WERI-Rb-1 (cell line): ENCODE measurements at regions not wholly inside any gene's neighbourhood (a gene's known extent, or its start where the extent isn't known, plus 50 kb on each side); places are given as distances from the start of the nearest gene placed in this dataset.
"Not testable (repeated sequence)": the region's sequence is repeated elsewhere in the genome, so short reads cannot be mapped to it uniquely, and the experiment has no call there.

ENCODE experiments used
- DNase-seq: peaks from one replicate; pipeline ENCODE4 v3.0.0-alpha.2; 2020
- H3K27ac ChIP-seq: fragments of 250-450 bp; sonication (Bioruptor Pico); 2 replicates; pipeline ENCODE4 v1.5.1; 2020; ENCODE audit warnings: mild to moderate bottlenecking, moderate library complexity
- H3K27me3 ChIP-seq: fragments of 250-450 bp; sonication (Bioruptor Pico); 2 replicates; pipeline ENCODE4 v1.5.1; 2021; ENCODE audit warnings: mild to moderate bottlenecking, low read depth, moderate library complexity; ENCODE audit not compliant: insufficient read depth, severe bottlenecking
- H3K36me3 ChIP-seq: fragments of 250-450 bp; sonication (Bioruptor Pico); 2 replicates; pipeline ENCODE4 v1.5.1; 2020; ENCODE audit warnings: mild to moderate bottlenecking, moderate library complexity
- H3K4me3 ChIP-seq: 2 replicates; pipeline ENCODE4 v1.5.1; 2011; ENCODE audit warnings: low read depth, mild to moderate bottlenecking, control low read depth, low read length
- H3K9me3 ChIP-seq: fragments of 250-450 bp; sonication (Bioruptor Pico); 2 replicates; pipeline ENCODE4 v1.5.1; 2021; ENCODE audit warnings: mild to moderate bottlenecking, moderate library complexity; ENCODE audit not compliant: severe bottlenecking
- CTCF ChIP-seq: IDR thresholded peaks from 2 replicates; pipeline ENCODE4 v1.5.1; 2011; ENCODE audit warnings: low read depth, mild to moderate bottlenecking, control low read depth, inconsistent platforms, low read length

DNA sequence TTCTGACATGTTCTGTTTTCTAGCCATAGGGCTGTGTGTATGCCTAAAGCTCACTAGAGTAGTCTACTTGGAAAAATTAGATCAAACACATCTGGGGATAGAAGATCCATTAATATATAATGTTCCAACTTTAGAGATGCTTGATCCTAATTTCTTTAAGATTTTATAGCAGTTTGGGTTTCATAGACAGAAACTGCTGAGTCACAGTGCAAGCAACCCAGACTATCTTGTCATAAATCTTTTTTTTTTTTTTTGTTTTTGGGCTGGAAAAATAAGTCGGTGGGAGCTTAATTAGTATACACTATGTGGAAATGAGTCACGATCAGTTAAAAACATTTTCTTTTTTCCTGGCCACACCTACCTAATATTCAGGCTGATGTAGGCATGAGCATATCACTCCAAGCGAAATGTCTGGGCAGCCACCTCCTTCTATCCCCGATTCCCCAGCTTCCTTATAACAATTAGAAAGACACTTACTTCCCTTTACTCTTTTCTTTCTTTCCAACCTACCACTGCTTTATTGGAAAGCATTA, 58.2 kb upstream of the CASK start:
- TF ChIP-seq CTCF, result no peak
- H3K36me3 ChIP-seq, result no peaks in the 10 kb centered on the region
- H3K27me3 ChIP-seq, result no peaks in the 10 kb centered on the region
- no peaks in the 10 kb centered on the region for H3K9me3 ChIP-seq
- DNase-seq, result no peak
- no peak overlapping the region for H3K27ac ChIP-seq
- H3K4me3 ChIP-seq, result no peak overlapping the region

- not testable (repeated sequence) for H3K27me3 ChIP-seq
These were observed 51.3 kb upstream of the CASK start for GRCh38 chrX:41974677-41975076.

DNA sequence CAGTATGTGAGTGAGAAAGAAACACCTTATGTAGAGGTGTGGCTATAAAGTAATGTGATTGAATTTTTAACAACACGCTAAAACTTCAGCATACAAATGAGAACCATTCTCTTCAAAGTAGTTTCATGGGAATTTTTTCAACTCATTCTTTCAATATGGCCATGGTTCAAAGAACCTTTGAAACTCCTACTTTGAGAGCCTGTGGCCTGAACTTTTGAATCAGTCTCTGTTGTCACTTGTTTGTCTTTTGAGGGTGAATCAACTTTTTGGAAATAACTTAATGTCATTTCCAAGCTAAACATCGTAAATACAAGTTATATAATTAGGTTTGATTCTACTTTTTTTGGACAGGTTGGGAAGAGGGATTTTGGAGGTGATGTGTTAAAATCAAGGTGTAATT, 49.9 kb upstream of the CASK start:
- no peak overlapping the region for H3K4me3 ChIP-seq
- TF ChIP-seq CTCF, result no peak
- DNase-seq, result no peak
- no peaks in the 10 kb centered on the region for H3K9me3 ChIP-seq
- no peaks in the 10 kb centered on the region for H3K27me3 ChIP-seq
- no peaks in the 10 kb centered on the region for H3K36me3 ChIP-seq
- H3K27ac ChIP-seq, result no peak overlapping the region

More at GRCh38 chrX:41974677-41975076, 51.3 kb upstream of the CASK start:
- DNase-seq, H3K4me3 ChIP-seq, H3K27ac ChIP-seq, H3K36me3 ChIP-seq, H3K9me3 ChIP-seq: not testable (repeated sequence)
